A673 (cell line): ENCODE measurements at regions not wholly inside any gene's neighbourhood (a gene's known extent, or its start where the extent isn't known, plus 50 kb on each side); places are given as distances from the start of the nearest gene placed in this dataset.

Experiments used
- BruUV-seq: library from RNA; stranded (reverse); fragments of 400-500 nt; replicated peaks from 2 replicates; lab custom pipeline; 2021; lab: Mats Ljungman, UMichigan
- CTCF ChIA-PET: fragments of 300-600 bp; sonication (Branson Sonifier 250); formaldehyde crosslinking; loops from one replicate; lab custom pipeline; 2022; ENCODE audit warnings: antibody characterized with exemption; lab: Charles Lee
- POLR2A ChIA-PET: fragments of 300-600 bp; sonication (Branson Sonifier 250); formaldehyde crosslinking; loops from one replicate; lab custom pipeline; 2022; ENCODE audit warnings: antibody characterized with exemption; ENCODE audit not compliant: low non-redundant PET; lab: Charles Lee
- DNase-seq: peaks from one replicate; pipeline ENCODE4 v3.0.0-alpha.2; 2015; ENCODE audit warnings: low spot score
- H3K27ac ChIP-seq: fragments of 200-600 bp; sonication (generic); 2 replicates; pipeline ENCODE4 v1.5.1; 2016; ENCODE audit warnings: mixed run types, low read depth, mild to moderate bottlenecking, mixed read lengths, antibody characterized with exemption, low read length; ENCODE audit not compliant: poor library complexity, severe bottlenecking
- H3K27me3 ChIP-seq: fragments of 200-600 bp; sonication (generic); replicated peaks from 2 replicates; pipeline ENCODE4 v1.6.1; 2017; ENCODE audit warnings: mixed run types, low read depth, mild to moderate bottlenecking, mixed read lengths, antibody characterized with exemption, low read length; ENCODE audit not compliant: insufficient read depth, poor library complexity
- H3K36me3 ChIP-seq: fragments of 200-600 bp; sonication (generic); 2 replicates; pipeline ENCODE4 v1.6.1; 2016; ENCODE audit warnings: mixed run types, mild to moderate bottlenecking, mixed read lengths, antibody characterized with exemption, low read length; ENCODE audit not compliant: insufficient read depth, poor library complexity, severe bottlenecking
- H3K4me1 ChIP-seq: fragments of 200-600 bp; sonication (generic); 2 replicates; pipeline ENCODE4 v1.6.1; 2017; ENCODE audit warnings: mixed run types, mild to moderate bottlenecking, mixed read lengths, antibody characterized with exemption, low read length; ENCODE audit not compliant: insufficient read depth, poor library complexity, severe bottlenecking
- H3K4me3 ChIP-seq: fragments of 200-600 bp; sonication (generic); 2 replicates; pipeline ENCODE4 v1.5.1; 2016; ENCODE audit warnings: low read depth, mixed run types, mild to moderate bottlenecking, mixed read lengths, low read length; ENCODE audit not compliant: poor library complexity, severe bottlenecking
- H3K9me3 ChIP-seq: fragments of 200-600 bp; sonication (generic); 2 replicates; pipeline ENCODE4 v1.6.1; 2016; ENCODE audit warnings: mixed run types, low read depth, mild to moderate bottlenecking, mixed read lengths, antibody characterized with exemption, low read length; ENCODE audit not compliant: poor library complexity, severe bottlenecking
- CTCF ChIP-seq: fragments of 300-800, 200-600 bp; sonication (generic); conservative IDR thresholded peaks from 2 replicates; pipeline ENCODE4 v1.5.1; 2017; ENCODE audit warnings: low read depth, mild to moderate bottlenecking, antibody characterized with exemption, low read length, moderate library complexity, mixed read lengths
- EZH2 ChIP-seq: fragments of 200-600 bp; sonication (generic); IDR thresholded peaks from 2 replicates; pipeline ENCODE4 v1.6.1; 2017; ENCODE audit warnings: borderline replicate concordance, low read depth, mild to moderate bottlenecking, mixed read lengths, antibody characterized with exemption, low read length; ENCODE audit not compliant: poor library complexity, severe bottlenecking
- intact Hi-C: fragments of 100-400 bp; cut with micrococcal nuclease; formaldehyde crosslinking; loops from one replicate; pipeline ENCODE4 v1.10.0; 2022; ENCODE audit not compliant: unreplicated experiment

GRCh38 chr12:33653362-33653761 is 213.7 kb upstream of the SYT10 start:
- Histone ChIP-seq H3K27ac (no peak overlapping the region), H3K36me3 (no peaks in the 10 kb centered on the region), H3K4me3 (no peak overlapping the region), H3K9me3 (peaks cover 16% of the 10 kb centered on the region), H3K27me3 (no peaks in the 10 kb centered on the region), H3K4me1 (no peaks in the 10 kb centered on the region)
- intact Hi-C loops = no loop called here
- no peak for TF ChIP-seq EZH2
- no peak for TF ChIP-seq CTCF
- CTCF ChIA-PET = no interaction called here
- POLR2A ChIA-PET = no interaction called here
- BruUV-seq = no TSS peak
- no peak for DNase-seq

GRCh38 chr12:33654313-33654712 is 214.7 kb upstream of the SYT10 start:
- Histone ChIP-seq H3K4me1 (no peaks in the 10 kb centered on the region), H3K36me3 (no peaks in the 10 kb centered on the region), H3K4me3 (no peak overlapping the region), H3K27me3 (no peaks in the 10 kb centered on the region), H3K27ac (no peak overlapping the region), H3K9me3 (peaks cover 16% of the 10 kb centered on the region)
- CTCF ChIA-PET = no interaction called here
- no peak for TF ChIP-seq CTCF
- no peak for TF ChIP-seq EZH2
- BruUV-seq = no TSS peak
- POLR2A ChIA-PET = no interaction called here
- intact Hi-C loops = no loop called here
- DNase-seq = no peak

GRCh38 chr12:33663000-33663654 is 223.5 kb upstream of the SYT10 start:
- Histone ChIP-seq H3K4me3 (no peak overlapping the region), H3K4me1 (no peaks in the 10 kb centered on the region), H3K36me3 (no peaks in the 10 kb centered on the region), H3K27me3 (no peaks in the 10 kb centered on the region), H3K9me3 (peaks cover 7% of the 10 kb centered on the region), H3K27ac (no peak overlapping the region)
- CTCF ChIA-PET = no interaction called here
- TF ChIP-seq EZH2 = no peak
- TF ChIP-seq CTCF = no peak
- intact Hi-C loops = no loop called here
- no TSS peak for BruUV-seq
- POLR2A ChIA-PET = no interaction called here
- DNase-seq = no peak
